ENCODE measurements at regions not wholly inside any gene's neighbourhood (a gene's known extent, or its start where the extent isn't known, plus 50 kb on each side); places are given as distances from the start of the nearest gene placed in this dataset.

GRCh38 chr11:71106671-71107070, 145.7 kb downstream of the SHANK2 start:
- Histone ChIP-seq H3K4me3 (replicated peaks in 1 of 3; ENCODE audit: insufficient read depth in 1 of 3, low read depth in 1 of 3, low read length in 3 of 3) (no peak overlapping the region), H4K20me1 (replicated peaks; ENCODE audit: control insufficient read depth, extremely low read depth, insufficient read depth, low read length) (no peaks in the 10 kb centered on the region), H3K79me2 (ENCODE audit: control insufficient read depth, insufficient read depth, low read length) (no peaks in the 10 kb centered on the region), H2AFZ (ENCODE audit: low read depth, low read length) (no peak overlapping the region), H3K27me3 (ENCODE audit: control insufficient read depth in 2 of 2, insufficient read depth in 2 of 2, low read length in 2 of 2) (no peaks in the 10 kb centered on the region), H3K4me1 (ENCODE audit: control insufficient read depth, extremely low read depth, insufficient read depth, low read length) (no peaks in the 10 kb centered on the region), H3K9ac (replicated peaks; ENCODE audit: extremely low read depth, insufficient read depth, low read length) (no peak overlapping the region), H3K9me1 (replicated peaks; ENCODE audit: control insufficient read depth, extremely low read depth, insufficient read depth, low read length) (no peaks in the 10 kb centered on the region), H3K9me3 (replicated peaks; ENCODE audit: control insufficient read depth, insufficient read depth, low read length) (no peaks in the 10 kb centered on the region), H3K4me2 (ENCODE audit: insufficient read depth, low read length) (no peak overlapping the region), H3K27ac (ENCODE audit: insufficient read depth, low read depth, low read length) (no peak overlapping the region), H3K36me3 (ENCODE audit: control insufficient read depth in 2 of 2, extremely low read depth in 1 of 2, insufficient read depth in 2 of 2, low read length in 2 of 2) (no peaks in the 10 kb centered on the region)
- ChIA-PET POLR2A (no interaction called here), CTCF (no interaction called here)
- no TSS peak for BruUV-seq (replicated peaks)
- intact Hi-C loops (cut with micrococcal nuclease) = no loop called here
- FAIRE-seq (no peak), DNase-seq (ENCODE audit: low read depth, low spot score) (no peak)
- TF ChIP-seq FOS (IDR thresholded peaks at IDR 0.05; ENCODE audit: borderline replicate concordance, insufficient read depth, low read length) (no peak), MYC (IDR thresholded peaks at IDR 0.05; ENCODE audit: low read depth, low read length) (no peak), JUN (IDR thresholded peaks at IDR 0.05; ENCODE audit: borderline replicate concordance, insufficient read depth, insufficient read length, low read depth) (no peak), EZH2 (IDR thresholded peaks at IDR 0.05; ENCODE audit: borderline replicate concordance, low read depth, low read length, severe bottlenecking) (no peak), GATA2 (IDR thresholded peaks at IDR 0.05; ENCODE audit: insufficient read depth, insufficient read length, low read depth, low read length) (no peak), POLR2A (IDR thresholded peaks at IDR 0.05; ENCODE audit: low read depth, low read length) (no peak), POLR2AphosphoS5 (IDR thresholded peaks at IDR 0.05; ENCODE audit: insufficient read depth, low read depth, low read length) (no peak)
- TF ChIP-seq, protein P1, sequence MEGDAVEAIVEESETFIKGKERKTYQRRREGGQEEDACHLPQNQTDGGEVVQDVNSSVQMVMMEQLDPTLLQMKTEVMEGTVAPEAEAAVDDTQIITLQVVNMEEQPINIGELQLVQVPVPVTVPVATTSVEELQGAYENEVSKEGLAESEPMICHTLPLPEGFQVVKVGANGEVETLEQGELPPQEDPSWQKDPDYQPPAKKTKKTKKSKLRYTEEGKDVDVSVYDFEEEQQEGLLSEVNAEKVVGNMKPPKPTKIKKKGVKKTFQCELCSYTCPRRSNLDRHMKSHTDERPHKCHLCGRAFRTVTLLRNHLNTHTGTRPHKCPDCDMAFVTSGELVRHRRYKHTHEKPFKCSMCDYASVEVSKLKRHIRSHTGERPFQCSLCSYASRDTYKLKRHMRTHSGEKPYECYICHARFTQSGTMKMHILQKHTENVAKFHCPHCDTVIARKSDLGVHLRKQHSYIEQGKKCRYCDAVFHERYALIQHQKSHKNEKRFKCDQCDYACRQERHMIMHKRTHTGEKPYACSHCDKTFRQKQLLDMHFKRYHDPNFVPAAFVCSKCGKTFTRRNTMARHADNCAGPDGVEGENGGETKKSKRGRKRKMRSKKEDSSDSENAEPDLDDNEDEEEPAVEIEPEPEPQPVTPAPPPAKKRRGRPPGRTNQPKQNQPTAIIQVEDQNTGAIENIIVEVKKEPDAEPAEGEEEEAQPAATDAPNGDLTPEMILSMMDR (IDR thresholded peaks at IDR 0.05; ENCODE audit: extremely low read depth in 1 of 2, insufficient read depth in 1 of 2, low read depth in 1 of 2, low read length in 2 of 2) = no peak
- TF ChIP-seq, protein P2, sequence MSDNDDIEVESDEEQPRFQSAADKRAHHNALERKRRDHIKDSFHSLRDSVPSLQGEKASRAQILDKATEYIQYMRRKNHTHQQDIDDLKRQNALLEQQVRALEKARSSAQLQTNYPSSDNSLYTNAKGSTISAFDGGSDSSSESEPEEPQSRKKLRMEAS (IDR thresholded peaks at IDR 0.05; ENCODE audit: insufficient read depth, insufficient read length) = no peak
- dilution Hi-C loops (cut with MboI; ENCODE audit: extremely low pct_ligation_motif_present, low sequenced_read_pairs) = no loop called here

All from endothelial cell of umbilical vein (primary cell).